ENCODE measurements at regions not wholly inside any gene's neighbourhood (a gene's known extent, or its start where the extent isn't known, plus 50 kb on each side); places are given as distances from the start of the nearest gene placed in this dataset.

DNA sequence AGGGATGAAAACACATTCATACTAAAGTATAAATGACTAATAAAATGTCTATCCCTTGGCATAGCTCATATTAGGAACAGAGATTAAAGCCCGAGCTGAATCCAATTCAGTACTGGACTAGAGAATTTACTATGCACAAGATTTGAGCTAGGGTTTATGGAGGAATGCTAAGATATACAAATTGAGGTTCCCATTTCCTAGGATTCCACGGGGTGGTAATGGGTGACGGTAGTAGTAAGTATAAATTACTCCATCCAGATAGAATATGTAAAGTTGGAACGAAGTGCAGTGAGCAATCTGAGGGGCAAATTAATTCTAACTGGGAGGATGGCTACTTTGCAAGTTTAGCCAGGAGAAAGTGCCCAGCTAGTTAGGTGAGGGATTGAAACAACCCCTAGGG, 156.5 kb downstream of the GAS1 start:
- H4K20me1 ChIP-seq (ENCODE audit: insufficient read depth, low read length, poor library complexity, severe bottlenecking): no peaks in the 10 kb centered on the region
- TF ChIP-seq EZH2phosphoT487 (IDR thresholded peaks at IDR 0.05; ENCODE audit: borderline replicate concordance): no peak
- TF ChIP-seq, protein P1, sequence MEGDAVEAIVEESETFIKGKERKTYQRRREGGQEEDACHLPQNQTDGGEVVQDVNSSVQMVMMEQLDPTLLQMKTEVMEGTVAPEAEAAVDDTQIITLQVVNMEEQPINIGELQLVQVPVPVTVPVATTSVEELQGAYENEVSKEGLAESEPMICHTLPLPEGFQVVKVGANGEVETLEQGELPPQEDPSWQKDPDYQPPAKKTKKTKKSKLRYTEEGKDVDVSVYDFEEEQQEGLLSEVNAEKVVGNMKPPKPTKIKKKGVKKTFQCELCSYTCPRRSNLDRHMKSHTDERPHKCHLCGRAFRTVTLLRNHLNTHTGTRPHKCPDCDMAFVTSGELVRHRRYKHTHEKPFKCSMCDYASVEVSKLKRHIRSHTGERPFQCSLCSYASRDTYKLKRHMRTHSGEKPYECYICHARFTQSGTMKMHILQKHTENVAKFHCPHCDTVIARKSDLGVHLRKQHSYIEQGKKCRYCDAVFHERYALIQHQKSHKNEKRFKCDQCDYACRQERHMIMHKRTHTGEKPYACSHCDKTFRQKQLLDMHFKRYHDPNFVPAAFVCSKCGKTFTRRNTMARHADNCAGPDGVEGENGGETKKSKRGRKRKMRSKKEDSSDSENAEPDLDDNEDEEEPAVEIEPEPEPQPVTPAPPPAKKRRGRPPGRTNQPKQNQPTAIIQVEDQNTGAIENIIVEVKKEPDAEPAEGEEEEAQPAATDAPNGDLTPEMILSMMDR (conservative IDR thresholded peaks at IDR 0.05; ENCODE audit: low read length): no peak
- no peak overlapping the region for H3K4me3 ChIP-seq (ENCODE audit: low read length, poor library complexity, severe bottlenecking)
- H3K9ac ChIP-seq (ENCODE audit: low read depth, low read length, poor library complexity, severe bottlenecking): no peak overlapping the region
- H3K36me3 ChIP-seq (ENCODE audit: insufficient read depth, low read length): no peaks in the 10 kb centered on the region
- no peak overlapping the region for H2AFZ ChIP-seq (ENCODE audit: low read length)
- no peaks in the 10 kb centered on the region for H3K9me3 ChIP-seq (ENCODE audit: insufficient read depth, low read depth, low read length)
- H3K79me2 ChIP-seq (ENCODE audit: insufficient read depth, low read length): no peaks in the 10 kb centered on the region
- H3K4me2 ChIP-seq (ENCODE audit: low read depth, low read length, poor library complexity, severe bottlenecking): no peak overlapping the region
- H3K4me1 ChIP-seq (ENCODE audit: insufficient read depth, low read length, poor library complexity, severe bottlenecking): no peaks in the 10 kb centered on the region
- no peaks in the 10 kb centered on the region for H3F3A ChIP-seq (ENCODE audit: low read depth)
- no peaks in the 10 kb centered on the region for H3K27me3 ChIP-seq (ENCODE audit: insufficient read depth, low read length, poor library complexity, severe bottlenecking)
- no peaks in the 10 kb centered on the region for H3K9me2 ChIP-seq (replicated peaks; ENCODE audit: low read depth, low read length)

DNA sequence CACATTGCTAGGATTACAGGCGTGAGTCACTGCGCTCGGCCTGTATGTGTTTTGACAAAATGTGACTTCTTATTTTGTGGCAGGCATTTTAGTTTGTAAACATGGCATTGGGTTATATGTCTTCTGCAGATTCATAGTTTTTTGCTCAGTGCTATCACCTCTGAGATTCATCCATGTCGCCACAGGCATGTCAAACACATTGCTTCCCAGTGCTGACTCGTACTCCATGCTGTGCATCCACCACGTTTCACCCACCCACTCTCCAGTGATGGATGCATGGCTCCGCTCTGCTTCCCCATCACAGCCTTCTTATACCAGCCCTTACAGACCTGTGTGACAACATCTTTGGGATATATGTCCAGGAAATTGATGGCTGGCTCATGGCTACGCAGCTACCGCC, 158.8 kb downstream of the GAS1 start:
- no peaks in the 10 kb centered on the region for H3K27me3 ChIP-seq (ENCODE audit: insufficient read depth, low read length, poor library complexity, severe bottlenecking)
- H3K36me3 ChIP-seq (ENCODE audit: insufficient read depth, low read length): no peaks in the 10 kb centered on the region
- H3K79me2 ChIP-seq (ENCODE audit: insufficient read depth, low read length): no peaks in the 10 kb centered on the region
- no peaks in the 10 kb centered on the region for H3K9me3 ChIP-seq (ENCODE audit: insufficient read depth, low read depth, low read length)
- H3F3A ChIP-seq (ENCODE audit: low read depth): no peaks in the 10 kb centered on the region
- no peaks in the 10 kb centered on the region for H3K9me2 ChIP-seq (replicated peaks; ENCODE audit: low read depth, low read length)
- H3K4me2 ChIP-seq (ENCODE audit: low read depth, low read length, poor library complexity, severe bottlenecking): no peak overlapping the region
- H3K4me3 ChIP-seq (ENCODE audit: low read length, poor library complexity, severe bottlenecking): no peak overlapping the region
- H3K4me1 ChIP-seq (ENCODE audit: insufficient read depth, low read length, poor library complexity, severe bottlenecking): no peaks in the 10 kb centered on the region
- no peak overlapping the region for H3K9ac ChIP-seq (ENCODE audit: low read depth, low read length, poor library complexity, severe bottlenecking)
- no peaks in the 10 kb centered on the region for H4K20me1 ChIP-seq (ENCODE audit: insufficient read depth, low read length, poor library complexity, severe bottlenecking)
- no peak overlapping the region for H2AFZ ChIP-seq (ENCODE audit: low read length)
- TF ChIP-seq EZH2phosphoT487 (IDR thresholded peaks at IDR 0.05; ENCODE audit: borderline replicate concordance): no peak
- TF ChIP-seq, protein P1 (conservative IDR thresholded peaks at IDR 0.05; ENCODE audit: low read length): no peak

GRCh38 chr9:86783884-86784283, 163.4 kb downstream of the GAS1 start:
- Histone ChIP-seq H3K9me2 (replicated peaks; ENCODE audit: low read depth, low read length) (no peaks in the 10 kb centered on the region), H3K9ac (ENCODE audit: low read depth, low read length, poor library complexity, severe bottlenecking) (no peak overlapping the region), H3K27me3 (ENCODE audit: insufficient read depth, low read length, poor library complexity, severe bottlenecking) (no peaks in the 10 kb centered on the region), H3K4me1 (ENCODE audit: insufficient read depth, low read length, poor library complexity, severe bottlenecking) (no peaks in the 10 kb centered on the region), H3K4me3 (ENCODE audit: low read length, poor library complexity, severe bottlenecking) (no peak overlapping the region), H3K79me2 (ENCODE audit: insufficient read depth, low read length) (no peaks in the 10 kb centered on the region), H3K36me3 (ENCODE audit: insufficient read depth, low read length) (no peaks in the 10 kb centered on the region), H3F3A (ENCODE audit: low read depth) (no peaks in the 10 kb centered on the region), H4K20me1 (ENCODE audit: insufficient read depth, low read length, poor library complexity, severe bottlenecking) (no peaks in the 10 kb centered on the region), H3K9me3 (ENCODE audit: insufficient read depth, low read depth, low read length) (no peaks in the 10 kb centered on the region), H2AFZ (ENCODE audit: low read length) (no peak overlapping the region), H3K4me2 (ENCODE audit: low read depth, low read length, poor library complexity, severe bottlenecking) (no peak overlapping the region)
- TF ChIP-seq EZH2phosphoT487 (IDR thresholded peaks at IDR 0.05; ENCODE audit: borderline replicate concordance): no peak
- TF ChIP-seq, protein P1 (conservative IDR thresholded peaks at IDR 0.05; ENCODE audit: low read length): no peak

Measured in Loucy (cell line).